DMS79 treated with DMSO at 0.1 percent for 48 hours (cell line): ENCODE measurements at regions not wholly inside any gene's neighbourhood (a gene's known extent, or its start where the extent isn't known, plus 50 kb on each side); places are given as distances from the start of the nearest gene placed in this dataset.
"Not testable (repeated sequence)": the region's sequence is repeated elsewhere in the genome, so short reads cannot be mapped to it uniquely, and the experiment has no call there.

Experiments
- DNase-seq: peaks from one replicate; lab custom pipeline; 2025; lab: John Stamatoyannopoulos, UW

DNA sequence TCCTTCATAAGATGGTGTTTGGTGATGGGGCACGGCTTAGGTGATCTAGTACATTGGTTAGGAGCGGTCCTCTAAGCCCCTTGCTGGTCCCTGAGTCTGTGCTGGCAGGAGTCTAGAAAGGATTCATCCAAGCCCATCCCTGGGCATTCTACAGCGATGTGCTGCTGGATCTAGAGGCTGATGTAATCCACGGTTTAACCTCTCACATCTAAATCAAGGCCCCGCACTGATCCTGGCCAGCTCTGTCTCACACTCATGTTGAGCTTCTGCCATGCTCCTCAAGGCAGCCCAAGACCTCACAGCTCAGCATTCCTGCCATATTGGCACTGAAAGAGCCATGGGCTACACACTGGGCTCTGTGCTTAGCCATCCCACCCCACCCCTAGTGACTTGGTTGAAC is 664.8 kb downstream of the STK39 start:
- no peak for DNase-seq

DNA sequence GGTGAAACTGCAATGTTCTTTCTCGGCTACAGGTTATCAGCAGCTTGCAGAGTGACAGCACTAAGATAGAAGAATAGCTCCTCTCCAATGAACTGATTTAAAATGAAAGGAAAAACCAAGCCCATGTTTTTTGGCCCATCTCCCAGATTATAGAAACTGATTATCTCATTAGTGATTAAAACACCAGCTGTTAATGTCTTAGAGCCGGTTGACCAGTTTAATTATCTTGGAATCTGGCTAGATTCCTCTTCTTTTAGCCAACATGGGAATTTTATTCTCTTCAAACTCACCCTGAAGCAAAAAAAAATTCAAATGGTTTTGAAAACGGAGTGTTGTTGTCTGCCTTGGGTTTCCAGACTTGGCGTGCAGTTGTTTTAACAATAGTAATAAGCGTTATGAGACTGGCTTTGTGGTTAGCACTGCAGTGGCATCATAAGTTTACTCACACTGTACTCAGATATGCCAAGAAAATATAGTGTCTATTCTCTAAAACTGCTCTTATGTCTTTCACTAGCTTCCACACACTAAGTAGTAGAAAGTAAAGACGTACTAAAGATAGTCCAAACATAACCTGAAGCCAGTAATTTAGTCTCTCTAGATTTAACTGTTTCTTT is 665.3 kb downstream of the STK39 start:
- DNase-seq, result no peak

DNA sequence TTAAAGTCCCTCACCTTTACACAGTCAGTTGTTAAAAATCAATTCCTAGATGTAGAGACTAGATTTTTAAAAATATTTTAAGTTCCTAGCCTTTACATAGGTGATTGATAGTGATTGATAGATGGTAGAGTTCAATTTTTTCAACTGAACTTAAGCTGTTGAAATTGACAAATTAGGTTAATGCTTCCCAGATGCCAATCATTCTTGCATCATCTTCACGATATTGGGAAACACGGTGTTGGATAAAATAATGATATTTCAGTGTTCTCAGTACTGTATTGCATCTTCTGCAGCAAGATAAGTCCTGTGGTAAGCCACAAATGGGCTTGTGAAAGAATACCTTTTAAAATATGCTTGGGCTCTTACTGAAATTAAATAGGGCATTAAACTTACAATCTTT is 667.6 kb downstream of the STK39 start:
- no peak for DNase-seq

GRCh38 chr2:167575276-167575675 is 672.1 kb downstream of the STK39 start:
- DNase-seq, result no peak

GRCh38 chr2:167572883-167573619 is 674.3 kb downstream of the STK39 start:
- no peak for DNase-seq

DNA sequence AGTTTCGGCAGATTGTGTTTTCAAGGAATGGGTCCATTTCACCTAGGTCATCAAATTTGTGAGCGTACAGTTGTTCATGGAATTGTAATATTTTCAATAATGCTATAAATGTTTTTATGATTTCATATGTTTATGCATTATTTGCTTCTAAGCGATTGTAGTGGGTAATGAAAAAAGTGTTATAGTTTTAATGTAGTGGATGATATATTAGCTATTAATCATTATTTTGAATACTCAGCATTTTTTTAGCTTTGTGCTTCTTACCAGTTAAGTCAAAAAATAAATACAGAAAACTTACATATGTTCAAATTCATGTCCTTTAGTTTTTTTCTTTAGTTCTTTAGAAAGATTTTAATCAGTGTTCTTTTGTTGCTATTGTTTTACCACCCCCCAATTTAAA is 677.0 kb downstream of the STK39 start:
- no peak for DNase-seq

GRCh38 chr2:167563885-167564619 is 675.8 kb downstream of the XIRP2 start:
- DNase-seq, result not testable (repeated sequence)

GRCh38 chr2:167558272-167558991 is 670.2 kb downstream of the XIRP2 start:
- DNase-seq, result not testable (repeated sequence)

- DNase-seq, result no peak
These were observed 666.9 kb downstream of the XIRP2 start for GRCh38 chr2:167555098-167555720.

DNA sequence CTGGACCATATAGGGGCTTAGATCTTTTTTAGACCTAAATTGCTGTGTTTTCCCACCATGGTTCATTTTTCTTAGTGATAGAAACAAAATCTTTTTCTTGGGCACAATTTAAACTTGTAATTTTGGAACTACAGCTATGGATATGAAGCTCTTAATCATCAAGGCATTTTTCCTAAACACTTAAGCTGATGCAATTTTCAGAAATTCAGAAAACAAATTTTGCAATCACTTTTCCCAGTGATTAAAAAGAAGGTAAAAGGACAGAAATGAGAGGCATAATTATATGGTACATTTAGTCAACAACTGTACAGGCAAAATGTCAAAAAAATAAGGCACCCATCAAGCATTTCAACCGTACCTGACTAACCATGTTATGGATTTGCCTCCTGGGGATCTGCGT is 665.4 kb downstream of the XIRP2 start:
- no peak for DNase-seq

- no peak for DNase-seq
These were observed 663.1 kb downstream of the XIRP2 start for GRCh38 chr2:167551416-167551815.

- DNase-seq, result no peak
These were observed 662.2 kb downstream of the XIRP2 start for GRCh38 chr2:167550448-167550847.

DNA sequence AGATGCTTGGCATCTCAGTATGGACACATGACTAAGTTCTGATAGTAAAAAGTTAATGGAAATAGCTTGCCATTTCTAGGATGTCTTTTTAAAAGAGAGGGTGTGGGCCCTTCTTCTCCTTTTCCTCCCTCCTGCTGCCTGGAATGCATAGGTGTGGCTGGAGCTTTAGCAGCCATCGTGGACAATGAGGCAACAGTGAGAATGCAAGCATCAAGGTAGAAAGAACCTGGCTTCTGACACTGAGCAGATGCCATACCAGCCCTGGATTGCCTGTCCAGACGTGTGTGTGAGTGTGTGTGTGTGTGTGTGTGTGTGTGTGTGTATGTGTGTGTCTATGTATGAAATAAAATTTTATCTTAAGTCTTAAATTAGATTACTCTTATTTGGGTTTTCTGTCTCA is 660.1 kb downstream of the XIRP2 start:
- DNase-seq, result no peak

- no peak for DNase-seq
These were observed 656.3 kb downstream of the XIRP2 start for GRCh38 chr2:167544602-167545001.

GRCh38 chr2:167543721-167544120 is 655.4 kb downstream of the XIRP2 start:
- DNase-seq, result no peak

- DNase-seq, result no peak
These were observed 649.5 kb downstream of the XIRP2 start for GRCh38 chr2:167537743-167538142.

GRCh38 chr2:167534443-167534842 is 646.2 kb downstream of the XIRP2 start:
- no peak for DNase-seq

DNA sequence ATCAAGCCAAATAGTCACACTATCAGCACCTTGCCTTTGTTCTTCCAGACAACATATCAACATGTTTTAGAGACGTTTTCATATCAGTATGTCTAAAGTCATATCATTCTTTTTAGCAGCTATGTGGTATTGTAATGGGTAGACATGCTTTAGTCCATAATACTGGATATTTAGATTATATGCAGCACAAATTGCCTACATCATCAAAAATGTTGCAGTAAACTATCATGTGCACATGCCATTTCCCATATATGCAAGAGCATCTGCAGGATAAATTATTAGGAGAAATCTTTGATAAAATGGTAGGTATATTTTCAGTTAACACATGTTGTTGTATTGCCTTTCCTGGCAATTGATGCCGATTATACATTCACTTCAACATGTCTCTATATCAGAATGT is 636.5 kb downstream of the XIRP2 start:
- DNase-seq, result no peak

GRCh38 chr2:167510071-167510759 is 621.9 kb downstream of the XIRP2 start:
- DNase-seq, result no peak

- peak; percentile 12 for DNase-seq
These were observed 621.3 kb downstream of the XIRP2 start for GRCh38 chr2:167509586-167509985.

GRCh38 chr2:167508709-167509108 is 620.4 kb downstream of the XIRP2 start:
- DNase-seq, result no peak
